ENCODE measurements at regions not wholly inside any gene's neighbourhood (a gene's known extent, or its start where the extent isn't known, plus 50 kb on each side); places are given as distances from the start of the nearest gene placed in this dataset.

GRCh38 chr7:32298408-32299132, 191.6 kb downstream of the LSM5 start (continued):
- no peak for TF ChIP-seq PATZ1 (CRISPR knock-in tag; IDR thresholded peaks at IDR 0.05; ENCODE audit: borderline replicate concordance)

DNA sequence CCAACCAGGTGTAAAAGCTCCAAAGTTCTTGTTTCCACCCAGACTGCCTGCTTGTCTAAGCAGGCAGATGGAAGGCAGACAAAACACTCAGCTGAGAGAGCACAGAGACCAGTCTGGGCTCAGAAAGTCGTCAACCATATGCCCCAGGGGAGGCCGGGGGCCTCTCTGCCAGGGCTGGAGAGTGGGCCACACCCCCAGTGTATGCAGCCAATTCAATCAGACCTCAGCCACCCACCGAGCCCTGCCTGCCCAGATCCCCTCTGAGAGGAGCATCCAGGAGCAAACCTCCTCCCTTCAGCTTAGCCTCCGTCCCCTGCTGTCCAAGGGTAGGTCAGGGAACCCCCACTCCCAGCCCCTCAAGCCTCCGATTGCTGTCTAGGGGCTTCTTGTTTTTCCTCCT, 196.3 kb downstream of the LSM5 start:
- TF ChIP-seq ZNF70 (CRISPR knock-in tag; IDR thresholded peaks at IDR 0.05) (no peak), RARB (CRISPR knock-in tag; IDR thresholded peaks at IDR 0.05) (no peak), ARNTL (CRISPR knock-in tag; IDR thresholded peaks at IDR 0.05; ENCODE audit: borderline replicate concordance, low read depth) (no peak), BACH2 (CRISPR knock-in tag; IDR thresholded peaks at IDR 0.05; ENCODE audit: borderline replicate concordance) (no peak), SNAI2 (CRISPR knock-in tag; IDR thresholded peaks at IDR 0.05) (no peak), ISL1 (CRISPR knock-in tag; IDR thresholded peaks at IDR 0.05) (no peak), PATZ1 (CRISPR knock-in tag; IDR thresholded peaks at IDR 0.05; ENCODE audit: borderline replicate concordance) (no peak), ZFP3 (CRISPR knock-in tag; IDR thresholded peaks at IDR 0.05) (no peak), TOX (CRISPR knock-in tag; IDR thresholded peaks at IDR 0.05; ENCODE audit: borderline replicate concordance) (no peak), TCF4 (CRISPR knock-in tag; IDR thresholded peaks at IDR 0.05; ENCODE audit: borderline replicate concordance) (no peak), ZNF8 (CRISPR knock-in tag; IDR thresholded peaks at IDR 0.05) (no peak), CSDC2 (CRISPR knock-in tag; IDR thresholded peaks at IDR 0.05) (no peak), ZNF565 (CRISPR knock-in tag; conservative IDR thresholded peaks at IDR 0.05; ENCODE audit: low read depth) (no peak), OSR1 (CRISPR knock-in tag; IDR thresholded peaks at IDR 0.05) (no peak), ZFP30 (CRISPR knock-in tag; IDR thresholded peaks at IDR 0.05) (no peak), TSHZ2 (CRISPR knock-in tag; IDR thresholded peaks at IDR 0.05) (no peak), ESRRG (CRISPR knock-in tag; IDR thresholded peaks at IDR 0.05) (no peak)
- TF ChIP-seq, protein P1, sequence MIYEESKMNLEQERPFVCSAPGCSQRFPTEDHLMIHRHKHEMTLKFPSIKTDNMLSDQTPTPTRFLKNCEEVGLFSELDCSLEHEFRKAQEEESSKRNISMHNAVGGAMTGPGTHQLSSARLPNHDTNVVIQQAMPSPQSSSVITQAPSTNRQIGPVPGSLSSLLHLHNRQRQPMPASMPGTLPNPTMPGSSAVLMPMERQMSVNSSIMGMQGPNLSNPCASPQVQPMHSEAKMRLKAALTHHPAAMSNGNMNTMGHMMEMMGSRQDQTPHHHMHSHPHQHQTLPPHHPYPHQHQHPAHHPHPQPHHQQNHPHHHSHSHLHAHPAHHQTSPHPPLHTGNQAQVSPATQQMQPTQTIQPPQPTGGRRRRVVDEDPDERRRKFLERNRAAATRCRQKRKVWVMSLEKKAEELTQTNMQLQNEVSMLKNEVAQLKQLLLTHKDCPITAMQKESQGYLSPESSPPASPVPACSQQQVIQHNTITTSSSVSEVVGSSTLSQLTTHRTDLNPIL (CRISPR knock-in tag; IDR thresholded peaks at IDR 0.05; ENCODE audit: low read depth): no peak
- TF ChIP-seq, protein P2, sequence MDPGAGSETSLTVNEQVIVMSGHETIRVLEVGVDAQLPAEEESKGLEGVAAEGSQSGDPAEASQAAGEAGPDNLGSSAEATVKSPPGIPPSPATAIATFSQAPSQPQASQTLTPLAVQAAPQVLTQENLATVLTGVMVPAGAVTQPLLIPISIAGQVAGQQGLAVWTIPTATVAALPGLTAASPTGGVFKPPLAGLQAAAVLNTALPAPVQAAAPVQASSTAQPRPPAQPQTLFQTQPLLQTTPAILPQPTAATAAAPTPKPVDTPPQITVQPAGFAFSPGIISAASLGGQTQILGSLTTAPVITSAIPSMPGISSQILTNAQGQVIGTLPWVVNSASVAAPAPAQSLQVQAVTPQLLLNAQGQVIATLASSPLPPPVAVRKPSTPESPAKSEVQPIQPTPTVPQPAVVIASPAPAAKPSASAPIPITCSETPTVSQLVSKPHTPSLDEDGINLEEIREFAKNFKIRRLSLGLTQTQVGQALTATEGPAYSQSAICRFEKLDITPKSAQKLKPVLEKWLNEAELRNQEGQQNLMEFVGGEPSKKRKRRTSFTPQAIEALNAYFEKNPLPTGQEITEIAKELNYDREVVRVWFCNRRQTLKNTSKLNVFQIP (CRISPR knock-in tag; IDR thresholded peaks at IDR 0.05; ENCODE audit: borderline replicate concordance, low read depth): no peak
- TF ChIP-seq, protein P3, sequence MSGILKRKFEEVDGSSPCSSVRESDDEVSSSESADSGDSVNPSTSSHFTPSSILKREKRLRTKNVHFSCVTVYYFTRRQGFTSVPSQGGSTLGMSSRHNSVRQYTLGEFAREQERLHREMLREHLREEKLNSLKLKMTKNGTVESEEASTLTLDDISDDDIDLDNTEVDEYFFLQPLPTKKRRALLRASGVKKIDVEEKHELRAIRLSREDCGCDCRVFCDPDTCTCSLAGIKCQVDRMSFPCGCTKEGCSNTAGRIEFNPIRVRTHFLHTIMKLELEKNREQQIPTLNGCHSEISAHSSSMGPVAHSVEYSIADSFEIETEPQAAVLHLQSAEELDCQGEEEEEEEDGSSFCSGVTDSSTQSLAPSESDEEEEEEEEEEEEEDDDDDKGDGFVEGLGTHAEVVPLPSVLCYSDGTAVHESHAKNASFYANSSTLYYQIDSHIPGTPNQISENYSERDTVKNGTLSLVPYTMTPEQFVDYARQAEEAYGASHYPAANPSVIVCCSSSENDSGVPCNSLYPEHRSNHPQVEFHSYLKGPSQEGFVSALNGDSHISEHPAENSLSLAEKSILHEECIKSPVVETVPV (CRISPR knock-in tag; IDR thresholded peaks at IDR 0.05): no peak
- no peak for ATAC-seq
